ENCODE measurements at regions not wholly inside any gene's neighbourhood (a gene's known extent, or its start where the extent isn't known, plus 50 kb on each side); places are given as distances from the start of the nearest gene placed in this dataset.

- no peaks in the 10 kb centered on the region for H3K36me3 ChIP-seq (ENCODE audit: low read depth)
- ATAC-seq: no peak
- intact Hi-C loops (cut with DNase I, micrococcal nuclease): no loop called here
- DNase-seq: no peak
- no peaks in the 10 kb centered on the region for H3K9me3 ChIP-seq
- H3K4me1 ChIP-seq (ENCODE audit: low read depth): no peaks in the 10 kb centered on the region
- no peak for TF ChIP-seq CTCF (IDR thresholded peaks at IDR 0.05)
- H3K4me3 ChIP-seq: no peak overlapping the region
Observed at GRCh38 chr15:56802161-56802560, 68.9 kb upstream of the ZNF280D start.

GRCh38 chr15:56798639-56799038 lies 65.3 kb upstream of the ZNF280D start:
- Histone ChIP-seq H3K4me1 (ENCODE audit: low read depth) (no peaks in the 10 kb centered on the region), H3K9me3 (no peaks in the 10 kb centered on the region), H3K4me3 (no peak overlapping the region), H3K36me3 (ENCODE audit: low read depth) (no peaks in the 10 kb centered on the region)
- ATAC-seq (no peak), DNase-seq (no peak)
- no peak for TF ChIP-seq CTCF (IDR thresholded peaks at IDR 0.05)
- intact Hi-C loops (cut with DNase I, micrococcal nuclease): no loop called here

- ATAC-seq (no peak), DNase-seq (no peak)
- Histone ChIP-seq H3K9me3 (peaks cover 2% of the 10 kb centered on the region), H3K4me1 (ENCODE audit: low read depth) (no peaks in the 10 kb centered on the region), H3K36me3 (ENCODE audit: low read depth) (no peaks in the 10 kb centered on the region), H3K4me3 (no peak overlapping the region)
- TF ChIP-seq CTCF (IDR thresholded peaks at IDR 0.05): no peak
- intact Hi-C loops (cut with DNase I, micrococcal nuclease): no loop called here
Observed at GRCh38 chr15:56797720-56798275, 64.5 kb upstream of the ZNF280D start.

DNA sequence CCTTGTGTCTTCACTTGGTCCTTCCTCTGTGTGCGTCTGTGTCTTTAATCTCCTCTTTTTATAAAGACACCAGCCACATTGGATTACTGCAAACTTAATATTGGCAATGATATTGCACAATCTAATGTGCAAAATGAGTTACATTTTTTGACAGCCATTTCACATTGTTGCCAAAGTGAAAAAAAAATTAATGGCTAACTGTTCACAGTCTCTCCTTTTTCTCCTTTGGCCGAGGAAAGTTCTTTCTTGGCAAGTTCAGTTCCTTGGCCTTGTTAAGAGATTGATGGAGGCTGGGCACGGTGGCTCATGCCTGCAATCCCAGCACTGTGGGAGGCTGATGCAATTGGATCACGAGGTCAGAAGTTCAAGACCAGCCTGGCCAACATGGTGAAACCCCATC lies 62.2 kb upstream of the ZNF280D start:
- DNase-seq: no peak
- TF ChIP-seq CTCF (IDR thresholded peaks at IDR 0.05): no peak
- H3K4me1 ChIP-seq (ENCODE audit: low read depth): no peaks in the 10 kb centered on the region
- peaks cover 5% of the 10 kb centered on the region for H3K9me3 ChIP-seq
- H3K36me3 ChIP-seq (ENCODE audit: low read depth): no peaks in the 10 kb centered on the region
- no peak for ATAC-seq
- no peak overlapping the region for H3K4me3 ChIP-seq
- intact Hi-C loops (cut with DNase I, micrococcal nuclease): no loop called here

DNA sequence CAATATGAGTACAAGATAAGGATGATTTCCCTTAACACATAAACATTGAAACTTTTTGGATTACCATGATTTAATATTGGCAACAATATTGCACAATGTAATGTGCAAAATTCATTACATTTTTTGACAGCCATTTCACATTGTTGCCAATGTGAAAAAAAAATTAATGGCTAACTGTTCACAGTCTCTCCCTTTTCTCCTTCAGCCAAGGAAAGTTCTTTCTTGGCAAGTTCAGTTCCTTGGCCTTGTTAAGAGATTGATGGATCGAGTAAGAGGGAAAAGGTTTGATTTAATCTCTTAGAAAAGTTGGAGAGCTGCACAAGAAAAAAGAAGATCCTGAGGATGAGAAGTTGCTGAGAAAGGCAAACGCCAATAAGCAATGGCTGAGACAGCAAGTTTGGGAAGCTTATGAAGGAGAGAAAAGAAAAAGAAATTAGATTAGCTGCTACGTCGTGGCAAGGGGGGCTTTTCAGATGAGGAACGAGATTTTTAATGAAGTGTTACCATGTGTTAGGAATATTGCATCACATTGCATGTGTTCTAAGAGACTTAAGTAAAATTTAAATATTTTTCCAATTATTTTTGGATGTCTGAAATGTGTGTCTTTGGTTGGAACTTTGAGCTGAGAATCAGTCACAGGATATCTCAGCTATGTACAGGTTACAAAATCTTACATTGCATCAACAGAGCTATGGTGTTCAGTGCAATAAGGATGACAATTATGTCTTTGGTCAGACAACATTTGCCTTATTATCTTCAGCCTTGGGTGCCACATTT lies 61.4 kb upstream of the ZNF280D start:
- Histone ChIP-seq H3K4me3 (no peak overlapping the region), H3K36me3 (ENCODE audit: low read depth) (no peaks in the 10 kb centered on the region), H3K9me3 (peaks cover 5% of the 10 kb centered on the region), H3K4me1 (ENCODE audit: low read depth) (no peaks in the 10 kb centered on the region)
- intact Hi-C loops (cut with DNase I, micrococcal nuclease): no loop called here
- DNase-seq (no peak), ATAC-seq (no peak)
- no peak for TF ChIP-seq CTCF (IDR thresholded peaks at IDR 0.05)

Data from mucosa of descending colon (tissue), 3 donors.